Testis (tissue), 2 donors: ENCODE measurements at regions not wholly inside any gene's neighbourhood (a gene's known extent, or its start where the extent isn't known, plus 50 kb on each side); places are given as distances from the start of the nearest gene placed in this dataset.

Experiments used
- CTCF ChIP-seq, 3 experiments: fragments of 450-650 bp in 2 of 3; fragments of 200-600 bp in 1 of 3; sonication (generic) in 1 of 3; IDR thresholded peaks; one replicate each; pipeline ENCODE4 v1.5.1; 2016 to 2019; ENCODE audit warnings: antibody characterized with exemption in 3 of 3, mild to moderate bottlenecking in 2 of 3, moderate library complexity in 1 of 3
- POLR2A ChIP-seq: fragments of 450-650 bp; IDR thresholded peaks from one replicate; pipeline ENCODE4 v1.6.1; 2017; ENCODE audit warnings: antibody characterized with exemption, mild to moderate bottlenecking, moderate library complexity

- TF ChIP-seq CTCF (IDR thresholded peaks at IDR 0.05) (no peak), POLR2A (no peak)
Measured at GRCh38 chr11:133676265-133676664, 144.0 kb upstream of the OPCML start.
